GM04504 (cell line): ENCODE measurements at regions not wholly inside any gene's neighbourhood (a gene's known extent, or its start where the extent isn't known, plus 50 kb on each side); places are given as distances from the start of the nearest gene placed in this dataset.
"Not testable (repeated sequence)": the region's sequence is repeated elsewhere in the genome, so short reads cannot be mapped to it uniquely, and the experiment has no call there.

Source experiments
- DNase-seq: peaks from one replicate; pipeline ENCODE4 v3.0.0-alpha.2; 2012; ENCODE audit warnings: low read depth

GRCh38 chr20:12825226-12825595, 183.6 kb upstream of the SPTLC3 start:
- no peak for DNase-seq

DNA sequence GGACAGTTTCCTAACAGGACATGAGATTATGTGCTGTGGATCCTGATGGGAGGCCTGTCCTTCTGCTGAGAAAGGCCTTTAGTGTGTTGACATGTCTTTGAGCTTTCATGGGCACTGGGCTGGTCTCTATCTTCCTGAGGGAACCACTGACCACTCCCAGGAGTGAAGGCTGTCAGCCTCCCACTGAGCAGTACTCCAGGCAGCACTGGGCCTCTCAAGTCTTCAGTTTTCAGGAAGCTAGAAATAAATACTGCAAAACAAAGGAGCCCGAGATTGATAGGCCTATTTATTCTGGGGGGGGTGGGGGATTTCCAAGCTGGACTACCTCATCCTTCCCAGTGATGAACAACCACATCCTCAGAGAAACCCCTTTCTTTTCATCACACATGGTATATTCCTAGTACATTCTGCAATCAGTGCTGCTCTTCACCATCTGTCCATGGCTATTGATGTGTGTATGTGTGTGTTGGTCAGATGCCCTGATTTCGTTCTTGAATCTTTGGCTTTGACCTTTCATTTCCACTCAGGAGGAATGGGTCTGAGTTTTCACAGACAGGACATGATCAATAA, 180.9 kb upstream of the SPTLC3 start:
- no peak for DNase-seq

DNA sequence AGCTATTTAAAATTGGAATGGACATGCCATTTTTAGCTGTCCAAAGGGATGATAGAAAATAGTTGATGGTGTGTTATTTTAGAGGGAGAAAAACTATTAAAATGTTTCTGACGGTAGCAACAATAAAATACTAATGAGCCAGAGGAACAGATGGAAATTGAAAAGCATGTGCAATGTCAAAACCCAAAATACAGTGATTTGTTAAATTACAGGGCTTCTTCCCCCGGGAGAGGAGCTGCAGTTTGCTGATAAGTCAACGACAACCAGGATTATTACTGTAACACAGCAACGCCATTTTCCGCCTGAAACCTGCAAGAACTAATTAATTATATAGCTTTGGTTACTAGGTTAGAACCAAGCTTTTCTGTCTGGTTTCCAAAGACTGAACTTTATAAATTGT, 179.6 kb upstream of the SPTLC3 start:
- DNase-seq: no peak

- DNase-seq: no peak
Observed at GRCh38 chr20:12833861-12834260, 174.9 kb upstream of the SPTLC3 start.

- DNase-seq: no peak
Observed at GRCh38 chr20:12835999-12836398, 172.8 kb upstream of the SPTLC3 start.

DNA sequence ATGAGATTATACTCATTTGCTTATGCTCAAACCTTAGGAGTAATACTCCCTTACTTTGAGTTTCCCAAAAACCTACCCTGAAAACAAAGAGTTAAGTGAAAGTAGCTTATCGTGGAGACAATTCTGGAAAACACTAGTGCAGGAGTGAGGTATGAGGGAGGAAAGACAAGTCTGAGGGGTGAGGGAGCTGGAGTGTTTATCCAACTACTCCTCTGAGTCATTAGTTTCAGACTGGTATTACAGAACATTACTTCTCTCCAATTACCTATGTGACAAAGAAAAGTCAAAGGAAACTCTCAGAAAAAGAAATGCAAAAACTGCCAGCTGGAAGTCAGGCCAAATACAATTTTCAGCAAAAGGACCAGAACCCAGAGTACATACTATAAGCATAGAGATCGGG, 171.1 kb upstream of the SPTLC3 start:
- no peak for DNase-seq

DNA sequence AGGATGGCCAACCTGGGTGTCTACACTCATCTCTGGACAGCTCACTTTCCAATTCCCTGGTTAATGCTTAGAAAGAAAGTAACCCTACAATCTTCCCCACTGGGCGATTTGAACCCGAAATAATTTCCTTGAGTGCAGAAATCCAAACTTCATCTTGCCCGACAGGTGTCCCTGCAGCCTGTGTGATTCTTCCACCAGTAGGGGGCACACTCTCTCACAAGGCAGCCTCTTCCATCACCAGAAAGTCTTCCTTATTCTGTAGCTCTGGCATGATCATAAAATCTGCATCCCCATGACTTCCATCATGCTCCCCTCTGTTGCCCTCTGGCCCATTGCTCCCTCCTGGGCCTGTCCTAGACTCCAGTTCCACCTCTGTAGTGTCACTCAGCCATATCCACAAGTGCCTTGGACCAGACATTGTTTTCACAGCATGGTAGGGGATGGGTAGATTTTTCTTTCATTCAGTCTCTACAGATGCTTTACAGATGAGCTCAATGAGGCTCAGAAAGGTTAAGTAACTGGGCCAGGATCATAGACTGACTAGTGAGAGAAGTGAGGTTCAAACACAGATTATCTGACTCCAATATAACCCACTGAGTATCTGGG, 170.4 kb upstream of the SPTLC3 start:
- no peak for DNase-seq

- no peak for DNase-seq
Observed at GRCh38 chr20:12847872-12848271, 160.9 kb upstream of the SPTLC3 start.

- DNase-seq: no peak
Observed at GRCh38 chr20:12849225-12849910, 159.4 kb upstream of the SPTLC3 start.

GRCh38 chr20:12857643-12858042, 151.1 kb upstream of the SPTLC3 start:
- DNase-seq: not testable (repeated sequence)

- DNase-seq: no peak
Observed at GRCh38 chr20:12860619-12861247, 148.0 kb upstream of the SPTLC3 start.

GRCh38 chr20:12869669-12870068, 139.1 kb upstream of the SPTLC3 start:
- DNase-seq: no peak

- no peak for DNase-seq
Observed at GRCh38 chr20:12870588-12870987, 138.2 kb upstream of the SPTLC3 start.

GRCh38 chr20:12874933-12875332, 133.8 kb upstream of the SPTLC3 start:
- no peak for DNase-seq

DNA sequence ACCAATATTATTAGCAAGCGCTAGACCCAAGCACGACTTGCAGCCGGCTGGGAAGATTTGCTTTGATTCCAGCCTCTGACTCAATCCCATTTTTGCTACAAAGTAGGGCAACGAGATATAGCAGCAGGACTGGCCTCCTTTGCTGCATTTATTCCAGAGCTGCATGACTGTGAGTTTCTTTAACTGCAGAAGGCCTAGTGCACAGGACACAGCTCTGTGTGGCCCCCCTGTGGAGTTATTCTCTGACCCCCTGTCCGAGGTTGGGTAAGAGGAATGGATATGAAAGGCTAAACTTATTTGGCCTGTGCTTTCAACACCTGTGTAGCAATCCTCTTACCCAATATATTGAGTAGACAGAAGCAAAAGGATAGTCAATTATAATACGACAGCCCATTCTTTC, 133.3 kb upstream of the SPTLC3 start:
- no peak for DNase-seq

DNA sequence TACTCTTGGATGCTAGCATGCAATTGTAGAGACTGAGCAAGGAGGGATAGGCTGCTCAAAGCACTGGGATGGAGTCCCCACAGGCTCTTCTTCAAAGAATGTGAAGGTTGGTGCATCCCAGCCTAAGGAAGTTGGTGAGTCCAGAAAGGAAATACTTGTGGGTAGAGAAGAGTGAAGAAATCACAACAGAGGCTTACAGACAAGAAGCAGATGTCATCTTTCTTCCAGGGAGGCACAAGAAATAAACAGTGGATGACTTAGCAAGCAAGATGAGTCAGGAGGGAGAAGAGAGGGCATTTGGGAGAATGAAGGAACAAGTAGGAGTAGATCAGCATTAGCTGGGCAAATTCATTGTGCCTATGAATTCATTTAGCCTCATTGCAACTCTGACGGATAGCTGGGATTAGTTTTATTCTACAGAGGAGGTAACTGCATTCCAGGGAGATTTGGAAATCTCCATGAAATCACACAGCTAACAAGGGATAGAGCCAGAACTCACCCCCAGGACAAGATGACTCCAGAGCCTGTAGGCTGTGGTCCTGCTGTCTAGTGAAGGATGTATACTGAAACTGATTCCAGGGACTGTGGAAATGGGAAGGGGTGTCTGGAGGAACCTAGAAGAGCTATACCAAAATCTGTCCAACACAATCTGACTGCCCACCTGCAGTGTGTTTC, 125.8 kb upstream of the SPTLC3 start:
- DNase-seq: no peak

DNA sequence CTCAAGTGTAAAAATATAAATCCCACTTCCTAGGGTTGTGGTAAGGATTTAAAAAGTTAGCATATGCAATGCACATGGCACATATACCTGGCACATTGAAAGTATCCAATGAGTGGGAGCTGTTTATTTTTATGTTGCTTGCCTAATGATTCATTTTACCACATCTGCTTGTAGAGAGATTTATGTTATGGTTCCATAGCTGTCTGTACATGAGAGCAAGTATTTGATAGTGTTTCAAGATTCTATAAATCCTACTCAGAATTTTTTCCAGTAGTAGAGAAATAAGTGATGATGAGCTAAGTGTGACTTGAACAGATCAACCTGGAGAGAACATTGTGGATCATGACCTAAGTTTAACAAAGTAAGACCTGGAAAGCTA, 125.3 kb upstream of the SPTLC3 start:
- DNase-seq: no peak

DNA sequence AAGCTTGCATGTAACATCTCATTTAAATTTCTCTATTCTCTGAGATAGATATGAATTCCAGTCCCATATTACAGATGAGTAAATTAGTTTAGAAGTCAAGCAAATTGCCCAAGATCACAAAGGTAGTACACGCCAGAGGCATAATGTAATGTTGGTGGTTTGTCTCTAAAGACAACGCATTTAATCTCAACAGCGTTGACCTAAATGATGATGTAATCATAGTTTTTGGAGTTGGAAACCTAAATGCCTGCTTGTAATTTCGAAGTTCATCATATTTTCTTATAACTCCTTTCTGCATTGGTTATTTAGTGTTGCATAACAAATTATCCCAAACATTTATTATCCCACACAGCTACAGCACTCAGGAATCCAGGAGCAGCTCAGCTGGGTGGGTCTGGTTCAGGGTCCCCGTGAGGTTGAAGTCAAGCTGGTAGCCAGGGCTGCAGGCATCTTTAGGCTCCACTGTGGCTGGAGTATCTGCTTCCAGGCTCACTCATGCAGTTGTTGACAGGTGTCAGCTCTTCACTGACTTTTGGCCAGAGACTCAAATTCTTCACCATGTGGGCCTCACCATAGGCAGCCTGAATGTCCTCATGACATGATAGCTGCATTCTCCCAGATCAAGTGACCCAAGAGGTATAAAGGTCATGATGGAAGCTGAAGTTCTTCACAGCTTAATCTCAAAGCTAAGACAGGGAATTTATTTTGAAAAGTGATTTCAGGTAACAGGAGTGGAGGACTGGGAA, 122.0 kb upstream of the SPTLC3 start:
- no peak for DNase-seq

- no peak for DNase-seq
Observed at GRCh38 chr20:12891643-12892042, 117.1 kb upstream of the SPTLC3 start.

DNA sequence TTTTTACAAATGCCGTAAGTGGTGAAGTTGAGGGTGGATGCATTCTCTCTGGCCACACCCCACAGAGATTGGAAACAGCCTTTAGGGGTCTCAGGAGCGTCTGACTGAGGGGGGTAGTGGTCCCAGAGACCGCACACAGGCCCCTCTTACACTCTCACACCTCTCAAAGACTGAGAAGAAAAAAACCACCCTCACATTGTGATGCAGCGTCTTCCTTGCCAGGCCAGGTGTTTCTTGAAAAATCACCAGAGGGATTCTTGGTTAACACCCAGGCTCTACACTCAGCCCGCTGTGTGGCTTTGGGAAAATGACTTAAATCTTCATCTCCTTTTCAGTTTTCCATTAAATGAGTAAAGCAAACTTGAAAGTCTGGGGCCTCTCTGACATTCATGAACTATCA, 115.8 kb upstream of the SPTLC3 start:
- DNase-seq: no peak

DNA sequence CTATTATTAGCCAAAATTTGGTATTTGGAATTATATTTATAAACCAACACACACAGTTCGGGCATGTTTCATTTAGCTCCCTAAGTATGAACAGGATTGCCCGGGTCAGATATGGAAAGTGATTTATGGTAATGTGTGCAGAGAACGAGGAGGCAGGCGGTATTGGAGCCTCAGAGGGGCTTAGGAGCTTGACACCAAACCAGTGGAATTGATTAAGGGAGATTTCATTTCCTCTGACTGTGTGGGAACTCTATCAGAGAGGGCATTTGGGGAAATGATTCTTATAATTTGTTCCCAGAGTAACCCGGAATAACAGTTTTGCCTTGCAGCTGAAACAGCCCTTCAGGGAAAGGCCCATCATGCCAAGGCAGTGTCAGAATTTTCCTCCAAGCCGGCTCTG, 115.1 kb upstream of the SPTLC3 start:
- no peak for DNase-seq

DNA sequence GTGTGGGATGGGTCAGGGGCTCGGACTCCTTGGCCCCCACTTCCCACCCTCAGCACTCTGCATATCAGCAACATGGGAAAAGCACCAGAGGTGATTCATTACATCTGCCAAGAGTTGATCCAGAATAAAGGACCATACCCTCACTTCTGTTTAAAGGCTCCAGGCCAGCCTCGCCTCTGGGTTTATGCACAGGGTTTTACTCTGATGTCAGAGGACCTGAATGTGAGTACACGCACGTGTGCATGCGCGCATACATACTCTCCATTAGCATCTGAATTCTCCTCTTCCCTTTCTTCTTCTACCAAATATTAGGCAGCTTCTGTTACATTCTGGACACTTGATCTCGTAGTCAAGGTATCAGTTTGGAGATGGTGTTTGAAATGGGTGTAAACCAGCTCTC, 114.7 kb upstream of the SPTLC3 start:
- no peak for DNase-seq
